ENCODE measurements at regions not wholly inside any gene's neighbourhood (a gene's known extent, or its start where the extent isn't known, plus 50 kb on each side); places are given as distances from the start of the nearest gene placed in this dataset.

DNA sequence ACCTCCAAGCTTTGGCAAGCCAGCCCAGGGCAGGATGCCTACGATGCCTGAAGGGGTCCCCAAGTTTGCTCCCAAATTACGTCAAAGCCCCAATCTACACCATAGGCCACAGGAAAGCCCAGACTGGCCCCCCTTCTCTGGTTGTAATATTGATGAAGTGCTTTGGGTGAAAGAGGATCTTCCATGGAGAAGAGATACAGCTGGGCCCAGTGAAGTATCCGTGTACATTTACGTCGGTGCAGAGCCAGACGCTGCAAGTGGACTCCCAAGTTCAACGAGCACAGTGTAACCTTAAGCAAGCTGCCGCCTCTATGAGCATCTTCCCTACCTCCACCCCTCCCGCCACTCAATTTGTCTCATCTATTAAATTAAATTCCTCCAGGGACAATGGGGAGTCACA, 100.1 kb upstream of the TPM1 start:
- no peak overlapping the region for H3K4me3 Mint-ChIP-seq
- peaks cover 14% of the 10 kb centered on the region for H3K27me3 Mint-ChIP-seq (ENCODE audit: insufficient read depth)
- no peak overlapping the region for H3K27ac Mint-ChIP-seq

DNA sequence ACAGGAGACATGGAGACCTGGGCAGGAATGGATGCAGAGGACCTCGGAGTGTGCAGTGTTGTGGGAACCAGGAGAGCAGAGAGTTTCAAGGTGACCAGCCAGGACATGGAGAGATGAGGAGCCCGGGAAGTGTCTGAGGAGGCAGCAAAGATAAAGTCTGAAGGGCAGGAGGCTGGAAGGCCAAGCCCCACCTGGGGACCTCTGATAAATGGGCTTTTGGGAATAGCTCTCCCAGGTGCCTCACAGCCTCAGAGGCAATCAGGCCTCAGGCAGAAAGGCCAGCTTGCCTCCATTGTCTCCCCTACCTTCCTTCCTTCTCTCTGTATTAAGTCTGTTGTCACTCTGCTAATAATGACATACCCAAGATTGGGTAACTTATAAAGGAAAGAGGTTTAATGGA, 97.5 kb upstream of the TPM1 start:
- TF ChIP-seq, protein P1, sequence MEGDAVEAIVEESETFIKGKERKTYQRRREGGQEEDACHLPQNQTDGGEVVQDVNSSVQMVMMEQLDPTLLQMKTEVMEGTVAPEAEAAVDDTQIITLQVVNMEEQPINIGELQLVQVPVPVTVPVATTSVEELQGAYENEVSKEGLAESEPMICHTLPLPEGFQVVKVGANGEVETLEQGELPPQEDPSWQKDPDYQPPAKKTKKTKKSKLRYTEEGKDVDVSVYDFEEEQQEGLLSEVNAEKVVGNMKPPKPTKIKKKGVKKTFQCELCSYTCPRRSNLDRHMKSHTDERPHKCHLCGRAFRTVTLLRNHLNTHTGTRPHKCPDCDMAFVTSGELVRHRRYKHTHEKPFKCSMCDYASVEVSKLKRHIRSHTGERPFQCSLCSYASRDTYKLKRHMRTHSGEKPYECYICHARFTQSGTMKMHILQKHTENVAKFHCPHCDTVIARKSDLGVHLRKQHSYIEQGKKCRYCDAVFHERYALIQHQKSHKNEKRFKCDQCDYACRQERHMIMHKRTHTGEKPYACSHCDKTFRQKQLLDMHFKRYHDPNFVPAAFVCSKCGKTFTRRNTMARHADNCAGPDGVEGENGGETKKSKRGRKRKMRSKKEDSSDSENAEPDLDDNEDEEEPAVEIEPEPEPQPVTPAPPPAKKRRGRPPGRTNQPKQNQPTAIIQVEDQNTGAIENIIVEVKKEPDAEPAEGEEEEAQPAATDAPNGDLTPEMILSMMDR (conservative IDR thresholded peaks at IDR 0.05) = no peak

More for the DNA sequence above, 100.1 kb upstream of the TPM1 start:
- H3K36me3 ChIP-seq (ENCODE audit: control insufficient read depth, insufficient read depth, low read length) = no peaks in the 10 kb centered on the region
- no peak for DNase-seq
- no peaks in the 10 kb centered on the region for H3K9me3 ChIP-seq (ENCODE audit: control insufficient read depth, low read length)
- H3K27ac ChIP-seq (ENCODE audit: low read depth, low read length) = no peak overlapping the region
- H3K4me1 ChIP-seq (ENCODE audit: control insufficient read depth, insufficient read depth, low read length) = no peaks in the 10 kb centered on the region
- TF ChIP-seq, protein P1 (conservative IDR thresholded peaks at IDR 0.05) = no peak
- no peaks in the 10 kb centered on the region for H3K36me3 Mint-ChIP-seq (ENCODE audit: low read depth)
- no peaks in the 10 kb centered on the region for H3K27me3 ChIP-seq (ENCODE audit: control insufficient read depth, insufficient read depth, low read length, poor library complexity, severe bottlenecking)
- H3K9ac ChIP-seq (ENCODE audit: extremely low read depth, low read length, poor library complexity, severe bottlenecking) = no peak overlapping the region
- WGBS, 2 experiments (ENCODE audit: insufficient coverage in 1 of 2, insufficient read length in 1 of 2) = 96 to 100% methylated on average over 1 to 9 of the region's 9 CpGs
- no peaks in the 10 kb centered on the region for H3K9me3 Mint-ChIP-seq
- H3K4me3 ChIP-seq (ENCODE audit: low read length) = no peak overlapping the region
- H3K4me1 Mint-ChIP-seq = no peaks in the 10 kb centered on the region

DNA sequence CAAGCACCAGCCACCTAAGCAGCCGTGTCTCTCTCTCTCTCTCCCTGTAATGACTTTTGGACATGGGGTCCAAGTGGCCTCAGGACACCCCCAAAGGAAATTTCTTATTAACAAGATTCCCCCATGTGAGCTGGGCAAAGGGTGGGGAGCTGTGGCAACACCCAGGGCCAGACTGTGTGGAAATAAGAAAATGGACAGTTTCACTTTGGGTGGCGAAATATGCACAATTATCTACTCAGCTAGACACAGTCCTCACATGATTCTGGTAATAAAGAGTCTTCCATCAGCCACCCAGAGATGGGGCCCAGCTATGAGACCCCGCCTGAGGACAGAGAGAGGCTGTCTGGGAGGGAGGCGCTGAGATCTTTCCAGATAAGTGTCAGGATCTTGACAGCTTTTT, 96.8 kb upstream of the TPM1 start:
- Histone ChIP-seq H3K9ac (ENCODE audit: extremely low read depth, low read length, poor library complexity, severe bottlenecking) (no peak overlapping the region), H3K36me3 (ENCODE audit: control insufficient read depth, insufficient read depth, low read length) (no peaks in the 10 kb centered on the region), H3K9me3 (ENCODE audit: control insufficient read depth, low read length) (no peaks in the 10 kb centered on the region), H3K4me1 (ENCODE audit: control insufficient read depth, insufficient read depth, low read length) (no peaks in the 10 kb centered on the region), H3K27ac (ENCODE audit: low read depth, low read length) (no peak overlapping the region), H3K4me3 (ENCODE audit: low read length) (no peak overlapping the region), H3K27me3 (ENCODE audit: control insufficient read depth, insufficient read depth, low read length, poor library complexity, severe bottlenecking) (peaks cover 4% of the 10 kb centered on the region)
- no peak for DNase-seq
- TF ChIP-seq, protein P1 (conservative IDR thresholded peaks at IDR 0.05) = no peak
- WGBS, 2 experiments (ENCODE audit: insufficient coverage in 1 of 2, insufficient read length in 1 of 2) = 87 to 88% methylated on average over 1 to 4 of the region's 4 CpGs
- Mint-ChIP-seq H3K9me3 (no peaks in the 10 kb centered on the region), H3K27ac (no peak overlapping the region), H3K4me3 (no peak overlapping the region), H3K27me3 (ENCODE audit: insufficient read depth) (peaks cover 20% of the 10 kb centered on the region), H3K4me1 (no peaks in the 10 kb centered on the region), H3K36me3 (ENCODE audit: low read depth) (no peaks in the 10 kb centered on the region)

More for the DNA sequence above, 97.5 kb upstream of the TPM1 start:
- H3K27me3 ChIP-seq (ENCODE audit: control insufficient read depth, insufficient read depth, low read length, poor library complexity, severe bottlenecking) = peaks cover 4% of the 10 kb centered on the region
- DNase-seq = no peak
- no peaks in the 10 kb centered on the region for H3K36me3 ChIP-seq (ENCODE audit: control insufficient read depth, insufficient read depth, low read length)
- H3K9ac ChIP-seq (ENCODE audit: extremely low read depth, low read length, poor library complexity, severe bottlenecking) = no peak overlapping the region
- Mint-ChIP-seq H3K27ac (no peak overlapping the region), H3K4me3 (no peak overlapping the region), H3K36me3 (ENCODE audit: low read depth) (no peaks in the 10 kb centered on the region), H3K9me3 (no peaks in the 10 kb centered on the region), H3K27me3 (ENCODE audit: insufficient read depth) (peaks cover 22% of the 10 kb centered on the region), H3K4me1 (no peaks in the 10 kb centered on the region)
- no peaks in the 10 kb centered on the region for H3K9me3 ChIP-seq (ENCODE audit: control insufficient read depth, low read length)
- WGBS, 2 experiments (ENCODE audit: insufficient coverage in 1 of 2, insufficient read length in 1 of 2) = 86 to 89% methylated on average over 1 to 2 of the region's 2 CpGs
- no peak overlapping the region for H3K27ac ChIP-seq (ENCODE audit: low read depth, low read length)
- no peaks in the 10 kb centered on the region for H3K4me1 ChIP-seq (ENCODE audit: control insufficient read depth, insufficient read depth, low read length)
- no peak overlapping the region for H3K4me3 ChIP-seq (ENCODE audit: low read length)

Data from endodermal cell (in vitro differentiated cells).